ENCODE measurements at regions not wholly inside any gene's neighbourhood (a gene's known extent, or its start where the extent isn't known, plus 50 kb on each side); places are given as distances from the start of the nearest gene placed in this dataset.

DNA sequence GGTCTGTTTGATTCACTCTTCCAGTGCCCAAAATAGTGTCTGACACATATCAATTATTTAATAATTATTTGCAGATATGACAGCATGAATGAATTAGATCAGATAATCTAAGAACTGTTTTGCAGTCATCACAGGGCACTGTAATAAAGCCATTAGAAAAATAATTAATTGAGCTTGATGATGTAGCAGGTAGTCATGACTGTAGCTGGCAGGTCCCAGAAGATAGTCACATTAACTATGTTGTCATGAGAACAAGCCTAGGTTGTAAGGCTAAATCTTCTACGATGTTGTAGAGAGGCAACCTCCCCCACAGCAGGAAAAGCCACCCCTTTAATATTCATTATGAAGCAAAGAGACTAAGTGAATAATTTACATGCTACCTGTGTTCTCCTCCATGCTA, 243.9 kb upstream of the SPTLC3 start:
- Mint-ChIP-seq H3K36me3 (no peaks in the 10 kb centered on the region), H3K4me1 (no peaks in the 10 kb centered on the region)
- DNase-seq, result no peak

DNA sequence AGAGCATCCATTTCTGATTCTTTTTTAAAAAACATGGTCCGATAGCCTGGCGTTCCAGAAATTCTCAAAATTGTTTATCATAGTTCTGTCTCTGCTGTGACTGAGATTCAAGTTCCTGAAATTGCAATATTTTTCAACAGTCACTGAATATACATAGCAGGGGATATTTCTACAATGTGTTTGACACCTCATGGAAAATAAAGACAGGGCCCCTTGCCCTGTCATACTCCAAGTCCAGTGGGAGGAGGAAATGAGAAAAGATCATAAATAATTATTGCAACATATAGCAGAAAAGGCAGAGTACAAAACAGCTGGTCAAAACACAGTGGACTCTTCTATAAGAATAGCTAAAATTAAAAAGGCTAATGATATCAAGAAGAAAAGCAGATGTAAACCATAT, 234.8 kb upstream of the SPTLC3 start:
- Mint-ChIP-seq H3K27me3 (no peaks in the 10 kb centered on the region), H3K9me3 (peaks cover 5 to 11% of the 10 kb centered on the region in 2 donors), H3K27ac (no peak overlapping the region), H3K36me3 (no peaks in the 10 kb centered on the region), H3K4me1 (no peaks in the 10 kb centered on the region), H3K4me3 (no peak overlapping the region)
- ATAC-seq (replicated peaks) (no peak), DNase-seq (no peak)

More for the DNA sequence above, 243.9 kb upstream of the SPTLC3 start:
- Mint-ChIP-seq H3K27ac (no peak overlapping the region), H3K27me3 (no peaks in the 10 kb centered on the region), H3K9me3 (peaks cover 2 to 3% of the 10 kb centered on the region in 2 donors), H3K4me3 (no peak overlapping the region)
- ATAC-seq (replicated peaks), result no peak

DNA sequence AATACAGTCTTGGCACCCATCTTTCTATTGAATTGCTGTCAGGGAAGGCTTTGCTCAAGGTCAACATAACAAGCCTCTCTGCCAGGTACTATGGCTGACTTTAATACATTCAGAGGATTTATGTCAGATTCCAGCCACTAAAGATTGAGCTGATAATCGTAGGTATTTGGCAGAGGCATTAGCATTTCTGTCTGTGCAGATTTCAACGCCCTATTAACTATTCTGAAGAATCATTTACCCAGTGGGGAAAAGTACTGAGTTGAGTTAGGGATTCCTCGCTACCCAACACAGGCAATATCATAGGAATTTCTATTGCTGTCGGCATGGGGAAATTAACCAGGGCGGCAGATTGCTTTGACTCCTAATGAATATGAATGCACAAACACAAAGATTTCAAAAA, 233.7 kb upstream of the SPTLC3 start:
- H3K36me3 Mint-ChIP-seq, result no peaks in the 10 kb centered on the region
- H3K4me1 Mint-ChIP-seq, result no peaks in the 10 kb centered on the region
- ATAC-seq (replicated peaks) (no peak), DNase-seq (no peak)
- no peak overlapping the region for H3K27ac Mint-ChIP-seq
- no peak overlapping the region for H3K4me3 Mint-ChIP-seq
- peaks cover 0 to 11% of the 10 kb centered on the region in 2 donors for H3K9me3 Mint-ChIP-seq
- no peaks in the 10 kb centered on the region for H3K27me3 Mint-ChIP-seq

DNA sequence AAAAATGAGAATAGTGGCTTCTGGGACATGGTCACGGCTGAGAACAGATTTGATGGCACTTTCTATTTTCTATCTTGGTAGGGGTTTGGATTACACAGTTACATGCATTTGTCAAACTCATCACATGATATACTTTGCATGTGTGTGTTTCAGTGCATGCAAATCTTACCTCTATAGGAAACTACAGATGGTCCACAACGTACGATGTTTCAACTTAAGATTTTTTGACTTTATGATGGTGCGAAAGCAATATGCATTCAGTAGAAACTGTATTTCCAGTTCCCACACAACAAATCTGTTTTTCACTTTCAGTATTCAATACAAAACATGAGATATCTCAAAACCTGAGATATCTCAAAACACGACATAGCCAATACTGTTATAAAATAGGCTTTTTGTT, 231.8 kb upstream of the SPTLC3 start:
- peaks cover 0 to 7% of the 10 kb centered on the region in 2 donors for H3K9me3 Mint-ChIP-seq
- no peaks in the 10 kb centered on the region for H3K36me3 Mint-ChIP-seq
- no peak for DNase-seq
- no peak overlapping the region for H3K27ac Mint-ChIP-seq
- no peak overlapping the region for H3K4me3 Mint-ChIP-seq
- no peaks in the 10 kb centered on the region for H3K4me1 Mint-ChIP-seq
- no peaks in the 10 kb centered on the region for H3K27me3 Mint-ChIP-seq
- ATAC-seq (replicated peaks), result no peak

DNA sequence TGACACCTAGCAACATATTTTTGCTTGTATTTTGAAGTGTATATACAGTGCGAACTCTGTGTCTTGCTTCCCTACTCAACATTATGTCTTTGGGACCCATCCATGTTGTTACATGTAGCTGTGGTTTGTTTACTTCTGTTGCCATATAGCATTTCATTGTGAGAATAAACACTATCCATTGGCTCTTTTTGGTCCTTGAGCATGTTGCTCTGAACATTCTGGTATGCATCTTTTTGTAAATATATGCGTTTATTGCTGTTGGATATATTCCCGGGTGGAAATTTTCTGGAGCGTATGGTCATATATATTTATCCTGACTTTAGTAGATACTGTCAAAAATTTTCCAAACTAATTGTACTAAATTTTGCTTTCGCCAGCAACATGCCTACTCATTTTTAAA, 222.5 kb upstream of the SPTLC3 start:
- no peak for ATAC-seq (replicated peaks)
- Mint-ChIP-seq H3K4me3 (no peak overlapping the region), H3K36me3 (no peaks in the 10 kb centered on the region), H3K4me1 (no peaks in the 10 kb centered on the region), H3K27ac (no peak overlapping the region), H3K27me3 (no peaks in the 10 kb centered on the region), H3K9me3 (peaks cover 0 to 6% of the 10 kb centered on the region in 2 donors)
- DNase-seq, result no peak

DNA sequence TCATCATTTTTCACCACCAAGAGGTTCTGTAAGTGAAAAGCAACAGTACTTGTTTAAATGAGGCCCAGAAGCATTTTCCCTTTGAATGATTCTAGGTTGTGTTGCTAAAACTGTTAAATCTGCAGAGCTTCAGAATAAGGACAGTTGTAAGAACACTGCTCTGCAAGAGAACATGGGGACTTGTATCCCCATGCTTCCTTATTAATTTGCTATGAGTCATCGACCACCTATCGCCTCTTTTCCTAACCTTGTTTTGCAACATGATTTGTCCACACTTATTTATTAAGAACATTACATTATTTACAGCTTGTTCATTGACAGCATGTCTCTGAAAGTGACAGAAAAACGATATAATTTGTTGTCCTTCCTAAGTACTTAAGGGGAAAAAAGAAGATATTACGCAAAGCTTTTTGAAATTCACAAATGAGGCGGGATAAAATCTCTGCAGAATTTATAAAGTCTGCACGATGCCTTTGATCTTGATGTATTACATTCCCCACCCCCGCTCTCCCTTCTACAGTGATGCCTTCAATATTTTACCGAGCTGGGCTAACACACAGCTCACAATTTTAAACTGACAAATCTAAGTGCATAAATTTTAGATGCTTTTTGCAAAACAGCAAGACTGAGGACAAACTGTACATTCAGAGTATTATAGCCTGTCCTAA, 220.0 kb upstream of the SPTLC3 start:
- H3K4me1 Mint-ChIP-seq, result no peaks in the 10 kb centered on the region
- no peaks in the 10 kb centered on the region for H3K36me3 Mint-ChIP-seq
- H3K9me3 Mint-ChIP-seq, result peaks cover 0 to 6% of the 10 kb centered on the region in 2 donors
- no peak for ATAC-seq (replicated peaks)
- no peak for DNase-seq
- H3K27me3 Mint-ChIP-seq, result no peaks in the 10 kb centered on the region
- no peak overlapping the region for H3K27ac Mint-ChIP-seq
- H3K4me3 Mint-ChIP-seq, result no peak overlapping the region

DNA sequence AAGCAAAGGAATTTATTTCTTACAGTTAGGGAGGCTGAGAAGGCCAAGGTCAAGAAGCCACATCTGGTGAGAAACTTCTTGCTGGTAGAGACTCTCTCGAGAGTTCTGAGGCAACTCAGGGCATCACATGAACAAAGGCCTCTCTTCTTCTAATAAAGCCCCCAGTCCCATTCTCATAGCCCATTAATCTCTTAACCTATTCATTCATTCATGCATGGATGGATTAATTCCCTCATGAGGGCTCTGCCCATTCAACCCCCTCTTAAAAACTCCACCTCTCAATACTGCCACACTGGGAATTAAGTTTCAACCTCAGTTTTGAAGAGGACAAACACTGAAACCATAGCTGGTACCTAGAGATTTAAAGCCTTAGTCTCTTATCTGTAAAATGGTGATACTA, 217.9 kb upstream of the SPTLC3 start:
- Mint-ChIP-seq H3K27me3 (no peaks in the 10 kb centered on the region), H3K4me3 (no peak overlapping the region), H3K27ac (no peak overlapping the region), H3K4me1 (no peaks in the 10 kb centered on the region), H3K36me3 (no peaks in the 10 kb centered on the region), H3K9me3 (peaks cover 0 to 6% of the 10 kb centered on the region in 2 donors)
- ATAC-seq (replicated peaks) (no peak), DNase-seq (no peak)

DNA sequence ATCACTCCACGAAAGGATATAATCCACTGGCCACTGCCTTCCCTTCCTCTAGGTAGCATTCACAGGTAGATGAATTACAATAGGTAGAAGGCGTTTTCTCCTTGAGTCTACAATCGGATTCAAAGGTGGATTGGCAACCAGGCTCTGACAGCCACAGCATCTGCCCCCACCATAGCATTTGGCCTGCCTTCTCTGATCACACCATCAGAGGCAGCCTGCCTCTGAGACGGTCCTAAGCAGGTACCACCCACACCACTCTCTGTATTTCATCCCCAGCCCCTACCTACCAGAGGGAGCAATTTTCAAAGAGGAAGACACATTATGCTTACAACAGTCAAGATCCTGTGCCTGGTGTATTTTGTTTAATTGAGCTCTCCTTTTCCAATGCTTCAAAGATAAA, 210.5 kb upstream of the SPTLC3 start:
- Mint-ChIP-seq H3K27ac (no peak overlapping the region), H3K4me1 (no peaks in the 10 kb centered on the region), H3K36me3 (no peaks in the 10 kb centered on the region), H3K9me3 (peaks cover 2 to 4% of the 10 kb centered on the region in 2 donors), H3K27me3 (no peaks in the 10 kb centered on the region), H3K4me3 (no peak overlapping the region)
- DNase-seq (no peak), ATAC-seq (replicated peaks) (no peak)

DNA sequence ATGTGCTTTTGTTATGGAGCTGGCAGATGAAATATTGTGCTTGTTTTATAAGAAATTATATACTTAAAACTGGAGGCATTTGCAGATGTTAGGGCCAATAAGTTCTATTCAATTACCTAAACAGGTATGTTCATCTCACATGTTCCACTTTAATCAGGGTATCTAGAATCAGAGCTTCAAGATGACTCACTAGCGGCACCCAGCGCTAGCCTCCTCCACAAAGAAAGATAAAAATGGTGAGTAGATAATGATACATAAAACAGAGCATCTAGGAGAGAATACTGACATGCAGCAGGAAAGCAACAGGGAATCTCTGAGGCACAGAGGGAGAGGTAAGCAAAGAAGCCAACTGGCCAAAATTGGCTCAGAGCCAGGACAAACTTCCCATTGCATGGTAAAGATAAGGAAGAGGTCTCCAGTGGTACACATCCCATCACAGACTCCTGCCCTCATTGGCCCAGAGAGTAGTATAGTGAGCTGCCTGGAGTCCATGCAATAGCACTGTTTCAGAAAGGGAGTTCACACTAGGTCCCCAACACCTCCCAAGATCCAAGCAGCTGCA, 200.7 kb upstream of the SPTLC3 start:
- DNase-seq (no peak), ATAC-seq (replicated peaks) (no peak)
- H3K27me3 Mint-ChIP-seq, result no peaks in the 10 kb centered on the region
- H3K4me3 Mint-ChIP-seq, result no peak overlapping the region
- peaks cover 13 to 14% of the 10 kb centered on the region in 2 donors for H3K9me3 Mint-ChIP-seq
- H3K4me1 Mint-ChIP-seq, result no peaks in the 10 kb centered on the region
- H3K36me3 Mint-ChIP-seq, result no peaks in the 10 kb centered on the region
- no peak overlapping the region for H3K27ac Mint-ChIP-seq

DNA sequence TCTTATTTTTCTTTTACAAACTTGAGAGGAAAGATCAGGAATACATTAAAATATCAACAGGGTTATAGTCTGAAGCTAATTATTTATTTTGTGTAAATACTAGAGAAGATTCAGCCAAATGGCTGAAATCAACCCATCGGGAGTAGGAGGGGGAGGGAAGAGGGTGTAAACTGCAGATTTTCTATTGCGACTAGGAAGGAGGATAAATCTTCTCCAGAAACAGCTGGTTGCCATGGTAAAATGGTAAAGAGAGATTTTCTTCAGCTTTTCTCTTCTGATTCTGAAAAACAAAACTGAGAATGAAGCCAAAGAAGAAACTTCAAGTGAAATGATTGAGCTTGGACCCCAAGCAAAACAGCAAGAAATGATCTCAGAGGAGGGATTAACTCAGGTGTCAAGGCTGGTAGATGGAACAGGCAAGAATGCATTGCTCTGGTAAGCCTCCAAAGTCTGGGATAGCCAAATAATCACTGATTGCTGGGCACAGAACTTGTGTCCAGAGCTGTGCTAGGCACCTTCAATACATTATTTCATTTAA, 193.5 kb upstream of the SPTLC3 start:
- DNase-seq (no peak), ATAC-seq (replicated peaks) (no peak)
- Mint-ChIP-seq H3K9me3 (peaks cover 8 to 9% of the 10 kb centered on the region in 2 donors), H3K4me3 (no peak overlapping the region), H3K27ac (no peak overlapping the region), H3K36me3 (no peaks in the 10 kb centered on the region), H3K27me3 (no peaks in the 10 kb centered on the region), H3K4me1 (no peaks in the 10 kb centered on the region)

DNA sequence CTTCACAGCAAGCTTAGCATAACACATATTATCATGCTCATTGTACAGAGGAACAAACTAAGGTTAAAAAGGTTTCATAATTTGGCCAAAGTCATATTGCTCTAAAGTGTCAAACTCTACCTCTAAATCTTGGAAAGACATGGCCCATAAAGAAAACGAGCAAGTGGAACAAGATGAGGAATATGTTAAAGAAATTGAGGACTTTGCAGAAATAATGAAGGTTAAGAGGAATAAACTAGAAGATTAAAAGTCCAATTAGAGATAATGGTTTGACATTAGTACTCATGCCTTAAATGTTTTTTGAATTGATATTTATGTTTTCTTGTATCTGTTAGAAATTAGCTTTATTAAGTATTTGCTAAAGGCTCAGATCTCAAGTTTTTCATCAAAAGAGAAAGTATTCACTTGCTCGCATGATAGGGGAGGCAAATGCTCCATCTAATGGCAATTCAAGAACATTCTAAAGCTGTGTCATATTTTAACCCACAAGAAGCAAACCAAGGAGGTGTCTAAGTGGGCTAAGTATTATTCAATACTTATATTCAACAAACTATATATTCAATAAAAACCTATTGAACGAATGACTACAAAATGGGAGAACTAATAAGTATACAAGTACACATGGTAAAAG, 192.9 kb upstream of the SPTLC3 start:
- no peaks in the 10 kb centered on the region for H3K4me1 Mint-ChIP-seq

DNA sequence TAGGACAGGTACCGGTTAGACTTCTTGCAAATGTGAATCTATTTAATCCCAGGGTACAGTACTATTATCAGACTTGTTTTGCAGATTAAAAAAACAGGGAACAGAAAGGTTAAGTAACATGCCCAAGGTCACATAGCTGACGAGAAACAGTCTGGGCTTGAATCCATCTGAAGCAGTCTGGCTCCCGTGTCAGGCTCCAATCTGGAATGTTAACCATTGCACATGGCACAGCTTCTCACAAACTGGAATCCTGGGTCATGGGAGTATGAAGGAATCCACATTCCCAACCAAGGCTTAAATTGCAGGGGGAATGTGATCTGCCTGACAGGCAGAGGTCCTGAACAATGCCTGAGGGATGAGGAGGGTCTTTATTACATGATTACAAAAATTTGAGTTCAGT, 187.5 kb upstream of the SPTLC3 start:
- no peak overlapping the region for H3K4me3 Mint-ChIP-seq
- no peaks in the 10 kb centered on the region for H3K4me1 Mint-ChIP-seq
- H3K36me3 Mint-ChIP-seq, result no peaks in the 10 kb centered on the region
- no peak for ATAC-seq (replicated peaks)
- DNase-seq, result no peak
- H3K9me3 Mint-ChIP-seq, result peaks cover 0 to 1% of the 10 kb centered on the region in 2 donors
- H3K27me3 Mint-ChIP-seq, result no peaks in the 10 kb centered on the region
- no peak overlapping the region for H3K27ac Mint-ChIP-seq

More for the DNA sequence above, 192.9 kb upstream of the SPTLC3 start:
- H3K4me3 Mint-ChIP-seq, result no peak overlapping the region
- H3K27me3 Mint-ChIP-seq, result no peaks in the 10 kb centered on the region
- DNase-seq, result no peak
- no peak overlapping the region for H3K27ac Mint-ChIP-seq
- ATAC-seq (replicated peaks), result no peak
- peaks cover 8 to 9% of the 10 kb centered on the region in 2 donors for H3K9me3 Mint-ChIP-seq
- no peaks in the 10 kb centered on the region for H3K36me3 Mint-ChIP-seq

DNA sequence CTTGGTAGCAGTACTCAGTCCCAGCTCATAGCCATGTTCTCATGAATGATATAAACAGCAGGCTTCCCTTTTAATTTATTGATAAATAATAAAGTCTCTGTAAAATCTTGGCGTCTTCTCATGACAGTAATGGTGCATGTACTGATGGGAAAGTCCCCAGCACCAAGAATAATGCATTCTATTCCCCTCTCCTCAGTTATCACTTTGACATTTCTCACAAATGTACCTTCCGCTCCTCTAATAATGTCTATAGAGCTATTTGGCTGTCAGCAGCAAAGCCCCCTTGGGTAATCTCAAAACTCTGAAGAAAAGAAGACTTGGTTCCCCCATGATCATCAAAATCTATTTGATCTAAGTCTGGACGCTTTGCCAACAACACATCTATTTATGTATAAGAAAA, 185.0 kb upstream of the SPTLC3 start:
- no peaks in the 10 kb centered on the region for H3K36me3 Mint-ChIP-seq
- no peak for DNase-seq
- H3K4me3 Mint-ChIP-seq, result no peak overlapping the region
- no peaks in the 10 kb centered on the region for H3K27me3 Mint-ChIP-seq
- no peak overlapping the region for H3K27ac Mint-ChIP-seq
- H3K4me1 Mint-ChIP-seq, result no peaks in the 10 kb centered on the region
- peaks cover 0 to 1% of the 10 kb centered on the region in 2 donors for H3K9me3 Mint-ChIP-seq
- ATAC-seq (replicated peaks), result no peak

DNA sequence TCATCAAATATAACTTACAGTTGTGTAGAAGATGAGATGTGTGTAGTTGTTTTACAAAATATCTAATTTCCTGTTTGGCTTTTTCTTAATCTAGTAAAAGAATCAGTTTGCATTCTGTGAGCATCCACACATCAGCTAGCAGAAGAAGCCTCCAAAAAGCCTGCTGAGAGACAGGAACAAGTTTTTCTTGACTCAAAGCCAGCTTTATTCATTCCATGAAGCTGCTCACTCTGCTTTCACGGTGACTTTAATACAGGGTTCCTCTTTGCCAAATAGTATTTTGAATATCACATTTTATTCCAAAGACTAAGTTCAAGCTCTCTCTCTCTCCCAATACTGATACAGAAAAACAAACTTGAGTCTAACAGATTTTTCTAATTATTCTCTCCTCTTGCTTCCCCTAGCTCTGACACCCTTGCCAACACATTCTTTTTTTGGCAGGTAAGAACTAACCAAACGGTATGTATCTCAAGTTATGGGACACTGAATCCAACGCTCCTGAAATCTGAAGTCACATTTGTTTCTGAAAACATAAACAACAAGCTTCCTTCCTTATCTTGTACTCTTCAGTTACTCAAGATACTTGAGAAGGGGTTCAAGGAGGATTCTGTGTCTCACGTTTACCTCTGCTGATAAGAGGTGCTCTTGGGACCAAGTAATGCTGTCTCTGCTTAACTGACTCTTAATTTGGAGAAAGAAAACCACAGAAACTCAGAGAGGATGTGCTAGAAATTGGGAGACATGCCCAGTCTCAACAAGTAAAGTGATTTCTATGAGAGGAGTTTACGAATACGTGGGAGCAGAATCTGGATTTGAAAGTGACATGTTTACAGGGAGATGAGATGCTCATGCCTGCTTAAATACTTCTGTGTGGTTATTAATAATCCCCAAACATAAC, 184.2 kb upstream of the SPTLC3 start:
- Mint-ChIP-seq H3K9me3 (peaks cover 0 to 1% of the 10 kb centered on the region in 2 donors), H3K36me3 (no peaks in the 10 kb centered on the region), H3K27me3 (no peaks in the 10 kb centered on the region), H3K4me1 (no peaks in the 10 kb centered on the region), H3K4me3 (no peak overlapping the region), H3K27ac (no peak overlapping the region)
- ATAC-seq (replicated peaks) (no peak), DNase-seq (no peak)
